Keratinocyte (primary cell): ENCODE measurements at regions not wholly inside any gene's neighbourhood (a gene's known extent, or its start where the extent isn't known, plus 50 kb on each side); places are given as distances from the start of the nearest gene placed in this dataset.

Experiments
- CTCF ChIP-seq, 3 experiments: IDR thresholded peaks in 1 of 3; conservative IDR thresholded peaks in 1 of 3; optimal IDR thresholded peaks in 1 of 3; 2 replicates in 2 of 3; 3 replicates in 1 of 3; pipeline versions ENCODE3 to v1.5.1; 2011; ENCODE audit warnings: low read length in 3 of 3, mild to moderate bottlenecking in 3 of 3, moderate library complexity in 2 of 3, control low read depth in 1 of 3, inconsistent platforms in 1 of 3; ENCODE audit not compliant: insufficient read depth in 2 of 3; ENCODE audit errors: extremely low read depth in 1 of 3
- EZH2 ChIP-seq: IDR thresholded peaks from one replicate; pipeline ENCODE4 v1.6.1; 2012; ENCODE audit warnings: inconsistent platforms, mild to moderate bottlenecking, low read length, moderate library complexity

- TF ChIP-seq CTCF (optimal IDR thresholded peaks at IDR 0.05 in 1 of 3, IDR thresholded peaks at IDR 0.05 in 1 of 3, conservative IDR thresholded peaks at IDR 0.05 in 1 of 3; ENCODE audit: extremely low read depth in 1 of 3, insufficient read depth in 2 of 3, low read length in 3 of 3), result no peak
- TF ChIP-seq EZH2, result no peak
Measured at GRCh38 chr10:29703271-29703670, 68.5 kb upstream of the SVIL start.
